GM12875 (cell line): ENCODE measurements at regions not wholly inside any gene's neighbourhood (a gene's known extent, or its start where the extent isn't known, plus 50 kb on each side); places are given as distances from the start of the nearest gene placed in this dataset.

Experiments
- H3K4me3 ChIP-seq: one replicate; pipeline ENCODE4 v1.5.1; 2011; ENCODE audit warnings: low read depth, low read length, control low read depth
- TF ChIP-seq, protein P1 (sequence below): IDR thresholded peaks from 2 replicates; pipeline ENCODE4 v1.5.1; 2011; ENCODE audit warnings: low read depth, mild to moderate bottlenecking, control low read depth, inconsistent platforms, low read length, moderate library complexity, borderline replicate concordance; ENCODE audit not compliant: insufficient read depth

DNA sequence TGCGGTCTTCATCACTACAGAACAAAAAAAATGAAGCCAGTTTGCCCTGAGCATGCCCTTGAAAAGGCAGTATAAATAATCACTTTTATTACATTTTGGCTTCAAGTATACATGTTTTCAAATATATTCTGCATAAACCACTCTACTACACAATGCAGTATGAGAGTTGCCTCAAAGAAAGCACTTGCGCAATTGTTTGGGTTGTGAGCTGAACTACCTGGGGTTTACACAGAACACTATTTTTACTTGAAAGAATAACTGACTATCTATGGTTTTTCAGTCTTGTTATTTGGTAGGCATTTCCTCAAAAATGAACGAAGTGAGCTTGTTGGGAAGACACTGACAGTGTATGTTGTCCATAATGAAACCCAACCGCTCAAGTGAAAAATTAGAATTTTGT is 264.4 kb upstream of the KLF12 start:
- no peak overlapping the region for H3K4me3 ChIP-seq
- TF ChIP-seq, protein P1, sequence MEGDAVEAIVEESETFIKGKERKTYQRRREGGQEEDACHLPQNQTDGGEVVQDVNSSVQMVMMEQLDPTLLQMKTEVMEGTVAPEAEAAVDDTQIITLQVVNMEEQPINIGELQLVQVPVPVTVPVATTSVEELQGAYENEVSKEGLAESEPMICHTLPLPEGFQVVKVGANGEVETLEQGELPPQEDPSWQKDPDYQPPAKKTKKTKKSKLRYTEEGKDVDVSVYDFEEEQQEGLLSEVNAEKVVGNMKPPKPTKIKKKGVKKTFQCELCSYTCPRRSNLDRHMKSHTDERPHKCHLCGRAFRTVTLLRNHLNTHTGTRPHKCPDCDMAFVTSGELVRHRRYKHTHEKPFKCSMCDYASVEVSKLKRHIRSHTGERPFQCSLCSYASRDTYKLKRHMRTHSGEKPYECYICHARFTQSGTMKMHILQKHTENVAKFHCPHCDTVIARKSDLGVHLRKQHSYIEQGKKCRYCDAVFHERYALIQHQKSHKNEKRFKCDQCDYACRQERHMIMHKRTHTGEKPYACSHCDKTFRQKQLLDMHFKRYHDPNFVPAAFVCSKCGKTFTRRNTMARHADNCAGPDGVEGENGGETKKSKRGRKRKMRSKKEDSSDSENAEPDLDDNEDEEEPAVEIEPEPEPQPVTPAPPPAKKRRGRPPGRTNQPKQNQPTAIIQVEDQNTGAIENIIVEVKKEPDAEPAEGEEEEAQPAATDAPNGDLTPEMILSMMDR, result no peak

DNA sequence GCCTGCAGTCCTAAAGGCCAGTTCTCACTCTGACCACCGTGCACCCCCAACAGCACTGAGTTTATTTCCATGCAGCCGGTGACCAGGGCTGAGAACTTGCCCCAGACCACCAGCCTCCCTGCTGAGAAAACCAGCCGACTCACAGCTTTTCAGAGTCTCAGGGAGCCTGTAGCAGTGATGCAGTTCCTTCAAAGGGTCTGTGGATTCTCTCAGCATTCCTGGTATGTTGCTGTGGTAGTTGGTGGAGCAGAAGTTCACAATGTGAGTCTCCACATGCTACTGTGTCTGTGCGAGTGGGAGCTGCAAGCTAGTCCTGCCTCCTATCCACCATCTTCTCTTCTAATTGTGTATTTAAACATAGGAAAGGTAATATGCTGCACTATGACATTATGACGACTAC is 254.9 kb upstream of the KLF12 start:
- TF ChIP-seq, protein P1, result no peak
- H3K4me3 ChIP-seq, result no peak overlapping the region

DNA sequence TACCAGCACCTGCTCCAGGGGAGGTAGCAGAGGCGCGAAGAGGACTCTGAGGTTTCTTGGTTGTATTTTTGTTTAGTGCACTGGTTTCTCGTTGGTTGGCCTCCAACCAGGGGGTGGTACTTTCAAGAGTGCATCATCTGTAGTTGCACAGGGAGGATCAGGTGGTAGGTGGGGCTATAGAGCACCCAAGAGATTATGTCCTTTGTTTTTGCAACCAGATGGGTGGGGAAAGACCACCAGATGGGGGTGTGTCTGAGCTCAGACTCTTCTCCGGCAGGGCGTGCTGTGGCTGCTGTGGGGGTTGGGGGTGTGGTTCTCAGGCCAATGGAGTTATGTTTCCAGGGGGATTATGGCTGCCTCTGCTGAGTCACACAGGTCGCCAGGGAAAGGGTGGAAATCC is 254.4 kb upstream of the KLF12 start:
- TF ChIP-seq, protein P1, result no peak
- no peak overlapping the region for H3K4me3 ChIP-seq

DNA sequence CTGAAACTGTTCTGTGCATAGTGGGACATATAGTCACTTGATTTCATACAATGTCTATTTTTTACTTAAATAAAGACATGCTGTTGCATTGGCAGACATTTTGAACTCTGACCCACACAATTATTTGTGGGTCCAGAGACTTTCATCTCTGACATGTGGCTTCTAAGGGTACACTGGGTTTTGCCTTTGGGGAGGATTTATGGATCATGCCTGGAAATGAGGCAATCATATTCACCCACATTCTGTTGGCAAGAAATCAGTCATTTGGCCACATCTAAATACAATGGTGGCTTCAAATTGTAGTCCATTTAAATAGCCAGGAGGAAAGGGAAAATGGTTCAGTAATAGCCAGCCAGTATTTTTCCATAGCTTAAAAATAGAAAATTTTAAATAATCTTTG is 238.3 kb upstream of the KLF12 start:
- TF ChIP-seq, protein P1, result no peak

DNA sequence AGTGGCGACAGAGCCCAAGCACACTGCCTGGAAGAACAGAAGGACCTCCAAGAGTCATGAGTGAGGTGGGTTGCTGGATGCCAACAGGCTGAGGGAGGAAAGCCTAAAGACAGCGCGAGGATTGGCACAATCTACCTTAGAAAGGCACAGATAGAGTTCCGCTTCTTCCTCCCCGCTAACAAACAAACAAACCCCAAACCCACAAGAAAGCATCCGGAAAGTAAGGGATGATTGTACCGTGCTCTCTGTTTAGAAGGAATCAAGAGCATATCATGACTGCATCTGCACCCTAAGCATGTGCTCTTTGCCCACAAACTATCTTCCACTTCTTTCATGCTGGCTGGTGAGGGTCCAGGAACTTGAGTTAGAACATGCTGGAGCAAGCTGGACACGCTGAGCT is 233.0 kb upstream of the KLF12 start:
- H3K4me3 ChIP-seq, result no peak overlapping the region
- TF ChIP-seq, protein P1, result no peak

More for the DNA sequence above, 238.3 kb upstream of the KLF12 start:
- H3K4me3 ChIP-seq, result no peak overlapping the region

DNA sequence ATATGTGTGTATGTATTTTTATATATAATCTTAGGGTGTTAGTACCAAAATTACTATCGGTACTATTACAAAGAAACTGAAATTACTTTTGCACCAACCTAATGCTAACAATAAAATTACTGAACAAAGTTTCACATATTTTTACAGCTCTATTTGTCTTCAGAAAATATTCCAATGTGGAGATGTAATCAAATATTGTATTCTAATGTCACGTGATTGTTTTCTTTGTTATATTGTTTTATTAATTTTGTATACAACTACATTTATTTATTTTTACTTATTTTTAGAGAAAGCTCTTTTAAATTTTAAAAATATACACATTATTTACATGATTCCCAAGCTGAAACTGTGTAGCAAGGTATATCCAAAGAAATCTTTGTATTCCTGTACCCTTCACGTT is 227.1 kb upstream of the KLF12 start:
- no peak overlapping the region for H3K4me3 ChIP-seq
- TF ChIP-seq, protein P1, result no peak

DNA sequence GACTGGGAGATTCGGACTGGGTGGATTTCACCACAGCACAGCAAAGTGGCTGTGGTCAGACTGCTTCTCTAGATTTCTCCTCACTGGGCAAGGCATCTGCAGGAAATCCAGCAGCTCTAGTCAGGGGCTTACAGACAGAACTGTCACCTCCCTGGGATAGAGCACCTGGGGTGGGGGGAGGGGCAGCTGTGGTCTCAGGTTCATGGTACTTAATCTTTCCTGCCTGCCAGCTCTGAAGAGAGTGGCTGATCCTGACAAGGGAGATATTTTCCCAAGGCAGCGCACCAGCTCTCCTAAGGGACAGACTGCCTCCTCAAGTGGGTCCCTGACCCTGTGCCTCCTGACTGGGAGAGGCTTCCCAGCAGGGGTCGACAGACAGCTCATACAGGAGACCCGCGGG is 212.8 kb upstream of the KLF12 start:
- TF ChIP-seq, protein P1, result no peak
- H3K4me3 ChIP-seq, result no peak overlapping the region
